Stomach (tissue), 8 donors: ENCODE measurements at regions not wholly inside any gene's neighbourhood (a gene's known extent, or its start where the extent isn't known, plus 50 kb on each side); places are given as distances from the start of the nearest gene placed in this dataset.

Experiments used
- DNase-seq, 2 donors: peaks; one replicate each; pipeline versions ENCODE4 v3.0.0 to v3.0.0-alpha.2; 2013 to 2019
- H3K27ac ChIP-seq, 5 donors: fragments of 200-600 bp in 4 of 5; sonication (generic) in 4 of 5; one replicate each; pipeline ENCODE4 v1.5.1; 2013 to 2019; ENCODE audit warnings: mild to moderate bottlenecking in 1 of 5, moderate library complexity in 1 of 5
- H3K27me3 ChIP-seq, 3 donors: fragments of 200-600 bp; sonication (generic); one replicate each; pipeline ENCODE4 v1.5.1; 2017 to 2019; ENCODE audit warnings: mixed run types in 1 of 3
- H3K36me3 ChIP-seq, 4 donors: fragments of 200-600 bp; sonication (generic); 1 replicate in 3 of 4; 2 replicates in 1 of 4; pipeline ENCODE4 v1.5.1; 2016 to 2019
- H3K4me1 ChIP-seq, 4 donors: fragments of 200-600 bp; sonication (generic); one replicate each; pipeline ENCODE4 v1.5.1; 2016 to 2019
- H3K4me3 ChIP-seq, 4 donors: fragments of 200-600 bp; sonication (generic) in 3 of 4; one replicate each; pipeline ENCODE4 v1.5.1; 2016 to 2019; ENCODE audit warnings: mild to moderate bottlenecking in 1 of 4
- H3K9me3 ChIP-seq, 4 donors: fragments of 200-600 bp; sonication (generic); one replicate each; pipeline ENCODE4 v1.5.1; 2016 to 2019
- CTCF ChIP-seq, 7 experiments: fragments of 450-650 bp in 4 of 7; fragments of 200-600 bp in 3 of 7; sonication (generic) in 3 of 7; IDR thresholded peaks; one replicate each; pipeline ENCODE4 v1.5.1; 2016 to 2019; ENCODE audit warnings: antibody characterized with exemption in 7 of 7, control low read depth in 2 of 7, mild to moderate bottlenecking in 1 of 7
- EP300 ChIP-seq: sonication (generic); formaldehyde crosslinking; IDR thresholded peaks from one replicate; pipeline ENCODE4 v1.6.1; 2017; ENCODE audit warnings: antibody characterized with exemption
- POLR2A ChIP-seq, 4 donors: fragments of 450-650 bp; IDR thresholded peaks; one replicate each; pipeline ENCODE4 v1.6.1; 2016; ENCODE audit warnings: antibody characterized with exemption in 4 of 4, control low read depth in 2 of 4, mild to moderate bottlenecking in 1 of 4, moderate library complexity in 1 of 4
- POLR2AphosphoS5 ChIP-seq, 3 donors: sonication (generic); formaldehyde crosslinking; IDR thresholded peaks; one replicate each; pipeline ENCODE4 v1.6.1; 2016; ENCODE audit warnings: antibody characterized with exemption in 3 of 3
- WGBS, 5 donors: extraction: QIAGEN DNeasy Blood & Tissue Kit in 3 of 5; methylation state at CpG; one replicate each; pipeline versions ENCODE4 v1.1.5 to v1.1.7; 2013 to 2018; 5-methylcytosine and 5-hydroxymethylcytosine counted together
- intact Hi-C: fragments of 100-400 bp; cut with DNase I; formaldehyde crosslinking; loops from one replicate; pipeline ENCODE4 v1.15.1; 2023; ENCODE audit warnings: low total_unique reads
- donor health status: healthy with polysubstance abuse.
- donor health status: Bipolar disorder and iron deficiency.
- donor health status: healthy.

- no peaks in the 10 kb centered on the region for H3K36me3 ChIP-seq
- intact Hi-C loops = no loop called here
- H3K9me3 ChIP-seq = peaks cover 0 to 3% (median 0%) of the 10 kb centered on the region in 4 donors
- no peak overlapping the region for H3K27ac ChIP-seq
- H3K4me3 ChIP-seq = no peak overlapping the region
- H3K27me3 ChIP-seq = no peaks in the 10 kb centered on the region
- 56 to 78% (median 70%) methylated on average over 1 of the region's 1 CpG for WGBS, 5 donors
- no peak for TF ChIP-seq EP300
- TF ChIP-seq CTCF (IDR thresholded peaks at IDR 0.05) = no peak
- TF ChIP-seq POLR2A (IDR thresholded peaks at IDR 0.05) = no peak
- no peak for TF ChIP-seq POLR2AphosphoS5 (IDR thresholded peaks at IDR 0.05)
- no peaks in the 10 kb centered on the region for H3K4me1 ChIP-seq
- DNase-seq = no peak
These were observed 132.4 kb upstream of the CHORDC1 start for GRCh38 chr11:90355200-90355599.

GRCh38 chr11:90349731-90350130, 126.9 kb upstream of the CHORDC1 start:
- TF ChIP-seq CTCF (IDR thresholded peaks at IDR 0.05) (no peak), POLR2AphosphoS5 (IDR thresholded peaks at IDR 0.05) (no peak), POLR2A (IDR thresholded peaks at IDR 0.05) (no peak), EP300 (no peak)
- no peaks in the 10 kb centered on the region for H3K4me1 ChIP-seq
- intact Hi-C loops = no loop called here
- no peaks in the 10 kb centered on the region for H3K36me3 ChIP-seq
- 75 to 89% (median 85%) methylated on average over 1 of the region's 1 CpG for WGBS, 5 donors
- H3K27me3 ChIP-seq = no peaks in the 10 kb centered on the region
- DNase-seq = no peak
- no peaks in the 10 kb centered on the region for H3K9me3 ChIP-seq
- no peak overlapping the region for H3K27ac ChIP-seq
- H3K4me3 ChIP-seq = no peak overlapping the region

DNA sequence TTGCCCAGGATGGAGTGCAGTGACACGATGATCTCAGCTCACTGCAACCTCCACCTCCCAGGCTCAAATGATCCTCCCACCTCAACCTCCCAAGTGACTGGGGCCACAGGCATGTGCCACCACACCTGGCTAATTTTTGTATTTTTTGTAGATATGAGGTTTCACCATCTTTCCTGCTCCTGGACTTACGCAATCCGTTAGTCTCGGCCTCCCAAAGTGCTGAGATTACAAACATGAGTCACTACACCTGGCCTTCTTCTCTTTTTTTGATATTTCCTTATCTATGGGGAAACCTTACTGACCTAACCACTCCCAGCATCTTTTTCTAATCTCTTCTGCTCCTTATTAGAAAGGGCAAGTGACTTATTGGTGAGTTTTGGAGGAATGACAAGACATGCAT, 121.7 kb upstream of the CHORDC1 start:
- H3K27ac ChIP-seq = no peak overlapping the region
- no peak for TF ChIP-seq POLR2A (IDR thresholded peaks at IDR 0.05)
- peak in 1 of 3 donors; percentile 26 for TF ChIP-seq POLR2AphosphoS5 (IDR thresholded peaks at IDR 0.05)
- no peaks in the 10 kb centered on the region for H3K4me1 ChIP-seq
- no peak overlapping the region for H3K4me3 ChIP-seq
- DNase-seq = no peak
- H3K9me3 ChIP-seq = no peaks in the 10 kb centered on the region
- no peaks in the 10 kb centered on the region for H3K36me3 ChIP-seq
- no peaks in the 10 kb centered on the region for H3K27me3 ChIP-seq
- intact Hi-C loops = no loop called here
- 48 to 67% (median 56%) methylated on average over 4 of the region's 4 CpGs for WGBS, 5 donors

DNA sequence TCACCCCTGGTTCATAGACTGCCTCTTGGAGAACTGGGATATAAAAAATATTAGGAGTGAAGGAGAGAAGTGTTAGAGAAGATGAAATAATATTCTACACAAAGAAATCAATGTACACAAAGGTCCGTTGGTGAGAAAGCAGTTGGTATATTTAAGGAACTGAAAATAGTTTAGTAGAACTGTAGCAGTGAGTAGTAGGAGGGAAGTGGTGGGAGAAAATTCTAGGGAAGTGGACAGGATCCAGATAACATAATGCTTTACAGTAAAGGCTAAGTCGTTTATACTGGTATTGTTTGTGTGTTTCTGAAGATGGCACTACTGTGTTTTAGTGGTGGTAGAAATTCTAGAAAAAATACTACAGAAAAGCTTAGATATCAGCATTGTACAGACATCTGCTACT, 120.8 kb upstream of the CHORDC1 start:
- H3K4me1 ChIP-seq = no peaks in the 10 kb centered on the region
- TF ChIP-seq POLR2AphosphoS5 (IDR thresholded peaks at IDR 0.05) = no peak
- no peak for TF ChIP-seq CTCF (IDR thresholded peaks at IDR 0.05)
- no peak for TF ChIP-seq EP300
- no peak for TF ChIP-seq POLR2A (IDR thresholded peaks at IDR 0.05)
- 37 to 49% (median 42%) methylated on average over 2 of the region's 2 CpGs for WGBS, 5 donors
- intact Hi-C loops = no loop called here
- no peaks in the 10 kb centered on the region for H3K9me3 ChIP-seq
- no peak for DNase-seq
- H3K27me3 ChIP-seq = no peaks in the 10 kb centered on the region
- H3K27ac ChIP-seq = no peak overlapping the region
- no peaks in the 10 kb centered on the region for H3K36me3 ChIP-seq
- H3K4me3 ChIP-seq = no peak overlapping the region

DNA sequence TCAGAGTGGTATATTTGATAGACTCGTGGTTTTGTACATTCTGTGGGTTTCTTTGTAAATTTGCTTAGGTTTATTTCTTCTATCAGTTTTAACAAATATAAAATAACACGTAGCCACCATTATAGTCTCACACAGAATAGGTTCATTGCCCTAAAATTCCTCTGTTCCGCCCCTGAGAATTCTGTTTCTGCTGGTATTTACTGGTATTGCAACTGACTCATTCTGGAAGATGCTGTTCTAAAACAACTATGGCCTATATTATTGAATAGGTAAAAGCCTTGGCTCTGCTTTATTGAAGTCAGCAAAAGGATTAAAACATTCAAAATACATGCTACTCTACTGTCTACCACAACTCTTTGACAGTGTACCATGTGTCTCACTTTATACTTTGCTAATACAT, 119.1 kb upstream of the CHORDC1 start:
- Histone ChIP-seq H3K9me3 (no peaks in the 10 kb centered on the region), H3K4me3 (no peak overlapping the region), H3K4me1 (no peaks in the 10 kb centered on the region), H3K27ac (no peak overlapping the region), H3K27me3 (no peaks in the 10 kb centered on the region), H3K36me3 (no peaks in the 10 kb centered on the region)
- no peak for TF ChIP-seq CTCF (IDR thresholded peaks at IDR 0.05)
- no peak for TF ChIP-seq POLR2A (IDR thresholded peaks at IDR 0.05)
- TF ChIP-seq POLR2AphosphoS5 (IDR thresholded peaks at IDR 0.05) = no peak
- no peak for TF ChIP-seq EP300
- intact Hi-C loops = no loop called here
- DNase-seq = no peak
- 50 to 61% (median 55%) methylated on average over 3 of the region's 3 CpGs for WGBS, 5 donors
